ENCODE measurements at regions not wholly inside any gene's neighbourhood (a gene's known extent, or its start where the extent isn't known, plus 50 kb on each side); places are given as distances from the start of the nearest gene placed in this dataset.

GRCh38 chr9:20270161-20270560, 352.1 kb downstream of the MLLT3 start:
- WGBS, 3 donors = 71 to 84% (median 75%) methylated on average over 1 of the region's 1 CpG
- TF ChIP-seq CTCF (IDR thresholded peaks at IDR 0.05) = no peak
- no peaks in the 10 kb centered on the region for H3K27me3 ChIP-seq (ENCODE audit: insufficient read depth in 3 of 3, low read length in 2 of 3)
- ATAC-seq (no peak), DNase-seq (no peak)
- H3K36me3 ChIP-seq (ENCODE audit: insufficient read depth in 1 of 2, low read depth in 1 of 2) = no peaks in the 10 kb centered on the region
- no peaks in the 10 kb centered on the region for H3K9me3 ChIP-seq
- intact Hi-C loops (cut with DNase I) = no loop called here
- H3K27ac ChIP-seq = no peak overlapping the region
- no peaks in the 10 kb centered on the region for H3K4me1 ChIP-seq
- H3K4me3 ChIP-seq = no peak overlapping the region

- DNase-seq (no peak), ATAC-seq (no peak)
- no peak for TF ChIP-seq CTCF (IDR thresholded peaks at IDR 0.05)
- Histone ChIP-seq H3K27me3 (ENCODE audit: insufficient read depth in 3 of 3, low read length in 2 of 3) (no peaks in the 10 kb centered on the region), H3K27ac (no peak overlapping the region), H3K36me3 (ENCODE audit: insufficient read depth in 1 of 2, low read depth in 1 of 2) (no peaks in the 10 kb centered on the region), H3K4me1 (no peaks in the 10 kb centered on the region), H3K9me3 (no peaks in the 10 kb centered on the region), H3K4me3 (no peak overlapping the region)
- 74 to 97% (median 96%) methylated on average over 2 of the region's 2 CpGs for WGBS, 3 donors
- intact Hi-C loops (cut with DNase I) = no loop called here
Measured at GRCh38 chr9:20269620-20270019, 352.7 kb downstream of the MLLT3 start.

- Histone ChIP-seq H3K36me3 (ENCODE audit: insufficient read depth in 1 of 2, low read depth in 1 of 2) (no peaks in the 10 kb centered on the region), H3K9me3 (no peaks in the 10 kb centered on the region), H3K4me1 (no peaks in the 10 kb centered on the region), H3K4me3 (no peak overlapping the region), H3K27me3 (ENCODE audit: insufficient read depth in 3 of 3, low read length in 2 of 3) (no peaks in the 10 kb centered on the region), H3K27ac (no peak overlapping the region)
- WGBS, 3 donors = 81 to 88% (median 84%) methylated on average over 7 of the region's 7 CpGs
- intact Hi-C loops (cut with DNase I) = no loop called here
- DNase-seq = no peak
- no peak for ATAC-seq
- TF ChIP-seq CTCF (IDR thresholded peaks at IDR 0.05) = no peak
Measured at GRCh38 chr9:20264896-20265295, 357.4 kb downstream of the MLLT3 start.

- Histone ChIP-seq H3K27ac (no peak overlapping the region), H3K27me3 (ENCODE audit: insufficient read depth in 3 of 3, low read length in 2 of 3) (no peaks in the 10 kb centered on the region), H3K4me1 (no peaks in the 10 kb centered on the region), H3K36me3 (ENCODE audit: insufficient read depth in 1 of 2, low read depth in 1 of 2) (no peaks in the 10 kb centered on the region), H3K4me3 (no peak overlapping the region), H3K9me3 (no peaks in the 10 kb centered on the region)
- 43 to 66% (median 48%) methylated on average over 4 of the region's 4 CpGs for WGBS, 3 donors
- ATAC-seq = no peak
- no peak for TF ChIP-seq CTCF (IDR thresholded peaks at IDR 0.05)
- no peak for DNase-seq
- intact Hi-C loops (cut with DNase I) = no loop called here
Measured at GRCh38 chr9:20262611-20263010, 359.7 kb downstream of the MLLT3 start.

- intact Hi-C loops (cut with DNase I) = loop anchor here in 1 of 2 donors (10.0 kb wide), 1 partner anchor 58 kb away; no protein-coding TSS in a partner anchor
- no peaks in the 10 kb centered on the region for H3K9me3 ChIP-seq
- H3K36me3 ChIP-seq (ENCODE audit: insufficient read depth in 1 of 2, low read depth in 1 of 2) = no peaks in the 10 kb centered on the region
- DNase-seq (no peak), ATAC-seq (no peak)
- H3K27ac ChIP-seq = no peak overlapping the region
- no peak overlapping the region for H3K4me3 ChIP-seq
- TF ChIP-seq CTCF (IDR thresholded peaks at IDR 0.05) = no peak
- H3K4me1 ChIP-seq = no peaks in the 10 kb centered on the region
- no peaks in the 10 kb centered on the region for H3K27me3 ChIP-seq (ENCODE audit: insufficient read depth in 3 of 3, low read length in 2 of 3)
- WGBS, 3 donors = 54 to 63% (median 61%) methylated on average over 1 of the region's 1 CpG
Measured at GRCh38 chr9:20256284-20256948, 365.9 kb downstream of the MLLT3 start.

All from psoas muscle (tissue), 7 donors.